Heart left ventricle (tissue), 13 donors: ENCODE measurements at regions not wholly inside any gene's neighbourhood (a gene's known extent, or its start where the extent isn't known, plus 50 kb on each side); places are given as distances from the start of the nearest gene placed in this dataset.

Experiments used
- CTCF ChIP-seq, 12 donors: fragments of 200-600 bp; sonication (generic) in 4 of 12; IDR thresholded peaks; one replicate each; pipeline versions ENCODE4 v1.5.0 to v1.8.0; 2018 to 2022; ENCODE audit warnings: antibody characterized with exemption in 12 of 12, mild to moderate bottlenecking in 5 of 12
- POLR2A ChIP-seq, 2 donors: fragments of 450-650 bp; IDR thresholded peaks; one replicate each; pipeline ENCODE4 v1.6.1; 2017; ENCODE audit warnings: antibody characterized with exemption in 2 of 2, mild to moderate bottlenecking in 2 of 2, moderate library complexity in 2 of 2
- donor health status: ischemic (EF 13 %, LVEDD 7.1; RV severe dilation, severe dysfunction).
- donor health status: DM: no; HTN: yes; CAD: no.
- donor health status: DM: no; HTN: no; CAD: no.
- donor health status: ischemic (EF 25% LVEDD 6.9; RV normal size, moderate dysfunction).
- donor health status: ischemic (EF 25% LVEDD 5.7; RV mildly dilated, moderate dysfunction).
- donor health status: ischemic (EF 35%, LVEDD 5.7; RV mildly dilated, moderate dysfunction).
- donor health status: nonischemic (EF 11% LVEDD 7.7; RV severe dilation, severe dysfunction).
- donor health status: DM: yes; HTN: yes; CAD: no.
- donor health status: PGD.
- donor health status: ischemic (EF 29% LVEDD 5.4; RV normal size, mild dysfunction).
- donor health status: nonischemic (EF 23%, LVEDD 6.1; RV moderate dilation, normal function).

DNA sequence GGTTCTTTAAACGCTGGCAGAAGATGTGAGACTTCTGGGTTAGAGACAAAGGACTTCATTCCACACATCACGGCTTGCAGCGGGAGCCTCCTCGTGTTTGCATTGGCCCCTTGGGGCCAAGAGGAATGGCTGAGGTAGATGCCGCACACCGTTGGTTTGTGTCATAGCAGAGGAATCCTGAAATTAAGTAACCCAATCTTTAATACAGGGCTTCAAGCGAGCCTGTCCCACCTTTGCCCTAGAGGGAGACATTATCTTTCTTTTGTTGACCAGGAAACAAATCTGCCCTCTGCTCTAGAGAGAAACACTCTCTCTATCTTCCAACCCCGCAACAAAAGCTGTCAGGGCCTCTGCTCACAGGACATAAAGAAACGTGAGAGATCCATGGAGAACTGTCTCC lies 277.5 kb upstream of the ZFP64 start:
- no peak for TF ChIP-seq POLR2A (IDR thresholded peaks at IDR 0.05)
- no peak for TF ChIP-seq CTCF (IDR thresholded peaks at IDR 0.05)
